ENCODE measurements at regions not wholly inside any gene's neighbourhood (a gene's known extent, or its start where the extent isn't known, plus 50 kb on each side); places are given as distances from the start of the nearest gene placed in this dataset.
"Not testable (repeated sequence)": the region's sequence is repeated elsewhere in the genome, so short reads cannot be mapped to it uniquely, and the experiment has no call there.

DNA sequence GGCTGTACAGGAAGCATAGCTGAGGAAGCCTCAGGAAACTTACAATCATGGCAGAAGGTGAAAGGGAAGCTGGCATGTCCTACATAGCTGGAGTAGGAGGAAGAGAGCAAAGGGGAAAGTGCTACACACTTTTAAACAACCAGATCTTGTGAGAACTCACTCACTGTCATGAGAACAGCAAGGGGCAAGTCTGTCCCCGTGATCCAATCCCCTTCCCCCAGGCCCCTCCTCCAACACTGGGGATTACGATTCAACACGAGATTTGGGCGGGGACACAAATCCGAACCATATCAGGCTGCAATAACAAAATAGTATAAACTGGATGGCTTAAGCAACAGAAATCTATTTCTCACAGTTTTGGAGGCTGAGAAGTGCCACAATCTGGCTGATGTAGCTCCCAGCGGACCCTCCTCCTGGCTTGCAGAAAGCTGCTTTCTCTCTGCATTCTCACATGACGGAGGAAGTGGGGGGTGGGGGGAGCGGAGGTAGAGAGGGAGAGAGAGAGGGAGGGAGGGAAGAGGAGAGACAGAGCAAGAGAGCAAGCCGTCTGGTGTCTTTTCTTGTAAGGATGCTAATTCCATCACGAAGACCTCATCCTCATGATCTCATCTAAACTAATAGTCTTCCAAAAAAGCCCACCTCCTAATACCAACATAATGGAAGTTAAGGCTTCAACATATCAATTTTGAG, 72.9 kb downstream of the NPIPA7 start:
- TF ChIP-seq, protein P1, sequence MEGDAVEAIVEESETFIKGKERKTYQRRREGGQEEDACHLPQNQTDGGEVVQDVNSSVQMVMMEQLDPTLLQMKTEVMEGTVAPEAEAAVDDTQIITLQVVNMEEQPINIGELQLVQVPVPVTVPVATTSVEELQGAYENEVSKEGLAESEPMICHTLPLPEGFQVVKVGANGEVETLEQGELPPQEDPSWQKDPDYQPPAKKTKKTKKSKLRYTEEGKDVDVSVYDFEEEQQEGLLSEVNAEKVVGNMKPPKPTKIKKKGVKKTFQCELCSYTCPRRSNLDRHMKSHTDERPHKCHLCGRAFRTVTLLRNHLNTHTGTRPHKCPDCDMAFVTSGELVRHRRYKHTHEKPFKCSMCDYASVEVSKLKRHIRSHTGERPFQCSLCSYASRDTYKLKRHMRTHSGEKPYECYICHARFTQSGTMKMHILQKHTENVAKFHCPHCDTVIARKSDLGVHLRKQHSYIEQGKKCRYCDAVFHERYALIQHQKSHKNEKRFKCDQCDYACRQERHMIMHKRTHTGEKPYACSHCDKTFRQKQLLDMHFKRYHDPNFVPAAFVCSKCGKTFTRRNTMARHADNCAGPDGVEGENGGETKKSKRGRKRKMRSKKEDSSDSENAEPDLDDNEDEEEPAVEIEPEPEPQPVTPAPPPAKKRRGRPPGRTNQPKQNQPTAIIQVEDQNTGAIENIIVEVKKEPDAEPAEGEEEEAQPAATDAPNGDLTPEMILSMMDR (IDR thresholded peaks at IDR 0.05): not testable (repeated sequence)
- TF ChIP-seq POLR2A (IDR thresholded peaks at IDR 0.05): not testable (repeated sequence)
